ENCODE measurements at regions not wholly inside any gene's neighbourhood (a gene's known extent, or its start where the extent isn't known, plus 50 kb on each side); places are given as distances from the start of the nearest gene placed in this dataset.
"Not testable (repeated sequence)": the region's sequence is repeated elsewhere in the genome, so short reads cannot be mapped to it uniquely, and the experiment has no call there.

- in situ Hi-C loops (cut with HindIII; ENCODE audit: low sequenced_read_pairs), result no loop called here
- DNase-seq (ENCODE audit: low read depth), result no peak
- H3K4me3 ChIP-seq (ENCODE audit: low read depth, low read length), result no peak overlapping the region
- TF ChIP-seq CTCF (IDR thresholded peaks at IDR 0.05; ENCODE audit: low read depth, low read length, missing control alignments), result no peak
Measured at GRCh38 chr6:111944541-111944940, 71.3 kb upstream of the FYN start.

GRCh38 chr6:111949546-111949945, 76.3 kb upstream of the FYN start:
- no peak for DNase-seq (ENCODE audit: low read depth)
- TF ChIP-seq CTCF (IDR thresholded peaks at IDR 0.05; ENCODE audit: low read depth, low read length, missing control alignments), result no peak
- H3K4me3 ChIP-seq (ENCODE audit: low read depth, low read length), result no peak overlapping the region
- in situ Hi-C loops (cut with HindIII; ENCODE audit: low sequenced_read_pairs), result no loop called here

GRCh38 chr6:111949984-111950383, 76.7 kb upstream of the FYN start:
- H3K4me3 ChIP-seq (ENCODE audit: low read depth, low read length); DNase-seq (ENCODE audit: low read depth); in situ Hi-C loops (cut with HindIII; ENCODE audit: low sequenced_read_pairs): not testable (repeated sequence)

- H3K4me3 ChIP-seq (ENCODE audit: low read depth, low read length), result no peak overlapping the region
- in situ Hi-C loops (cut with HindIII; ENCODE audit: low sequenced_read_pairs), result no loop called here
- TF ChIP-seq CTCF (IDR thresholded peaks at IDR 0.05; ENCODE audit: low read depth, low read length, missing control alignments), result no peak
- no peak for DNase-seq (ENCODE audit: low read depth)
Measured at GRCh38 chr6:111950661-111951496, 77.6 kb upstream of the FYN start.

- no peak for TF ChIP-seq CTCF (IDR thresholded peaks at IDR 0.05; ENCODE audit: low read depth, low read length, missing control alignments)
- in situ Hi-C loops (cut with HindIII; ENCODE audit: low sequenced_read_pairs), result no loop called here
- no peak overlapping the region for H3K4me3 ChIP-seq (ENCODE audit: low read depth, low read length)
- DNase-seq (ENCODE audit: low read depth), result no peak
Measured at GRCh38 chr6:111951497-111952085, 78.3 kb upstream of the FYN start.

- no peak for TF ChIP-seq CTCF (IDR thresholded peaks at IDR 0.05; ENCODE audit: low read depth, low read length, missing control alignments)
- H3K4me3 ChIP-seq (ENCODE audit: low read depth, low read length), result no peak overlapping the region
- in situ Hi-C loops (cut with HindIII; ENCODE audit: low sequenced_read_pairs), result no loop called here
- DNase-seq (ENCODE audit: low read depth), result no peak
Measured at GRCh38 chr6:111952274-111952673, 79.0 kb upstream of the FYN start.

- in situ Hi-C loops (cut with HindIII; ENCODE audit: low sequenced_read_pairs), result no loop called here
- DNase-seq (ENCODE audit: low read depth), result no peak
- no peak overlapping the region for H3K4me3 ChIP-seq (ENCODE audit: low read depth, low read length)
- no peak for TF ChIP-seq CTCF (IDR thresholded peaks at IDR 0.05; ENCODE audit: low read depth, low read length, missing control alignments)
Measured at GRCh38 chr6:111952821-111953540, 79.7 kb upstream of the FYN start.
